ENCODE measurements at regions not wholly inside any gene's neighbourhood (a gene's known extent, or its start where the extent isn't known, plus 50 kb on each side); places are given as distances from the start of the nearest gene placed in this dataset.

- peak; percentile 30 for DNase-seq (ENCODE audit: low spot score)
- TF ChIP-seq, protein P1, sequence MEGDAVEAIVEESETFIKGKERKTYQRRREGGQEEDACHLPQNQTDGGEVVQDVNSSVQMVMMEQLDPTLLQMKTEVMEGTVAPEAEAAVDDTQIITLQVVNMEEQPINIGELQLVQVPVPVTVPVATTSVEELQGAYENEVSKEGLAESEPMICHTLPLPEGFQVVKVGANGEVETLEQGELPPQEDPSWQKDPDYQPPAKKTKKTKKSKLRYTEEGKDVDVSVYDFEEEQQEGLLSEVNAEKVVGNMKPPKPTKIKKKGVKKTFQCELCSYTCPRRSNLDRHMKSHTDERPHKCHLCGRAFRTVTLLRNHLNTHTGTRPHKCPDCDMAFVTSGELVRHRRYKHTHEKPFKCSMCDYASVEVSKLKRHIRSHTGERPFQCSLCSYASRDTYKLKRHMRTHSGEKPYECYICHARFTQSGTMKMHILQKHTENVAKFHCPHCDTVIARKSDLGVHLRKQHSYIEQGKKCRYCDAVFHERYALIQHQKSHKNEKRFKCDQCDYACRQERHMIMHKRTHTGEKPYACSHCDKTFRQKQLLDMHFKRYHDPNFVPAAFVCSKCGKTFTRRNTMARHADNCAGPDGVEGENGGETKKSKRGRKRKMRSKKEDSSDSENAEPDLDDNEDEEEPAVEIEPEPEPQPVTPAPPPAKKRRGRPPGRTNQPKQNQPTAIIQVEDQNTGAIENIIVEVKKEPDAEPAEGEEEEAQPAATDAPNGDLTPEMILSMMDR (IDR thresholded peaks at IDR 0.05; ENCODE audit: extremely low read depth, missing control alignments): no peak
These were observed 247.4 kb upstream of the TPM1 start for GRCh38 chr15:62795171-62795570.

DNA sequence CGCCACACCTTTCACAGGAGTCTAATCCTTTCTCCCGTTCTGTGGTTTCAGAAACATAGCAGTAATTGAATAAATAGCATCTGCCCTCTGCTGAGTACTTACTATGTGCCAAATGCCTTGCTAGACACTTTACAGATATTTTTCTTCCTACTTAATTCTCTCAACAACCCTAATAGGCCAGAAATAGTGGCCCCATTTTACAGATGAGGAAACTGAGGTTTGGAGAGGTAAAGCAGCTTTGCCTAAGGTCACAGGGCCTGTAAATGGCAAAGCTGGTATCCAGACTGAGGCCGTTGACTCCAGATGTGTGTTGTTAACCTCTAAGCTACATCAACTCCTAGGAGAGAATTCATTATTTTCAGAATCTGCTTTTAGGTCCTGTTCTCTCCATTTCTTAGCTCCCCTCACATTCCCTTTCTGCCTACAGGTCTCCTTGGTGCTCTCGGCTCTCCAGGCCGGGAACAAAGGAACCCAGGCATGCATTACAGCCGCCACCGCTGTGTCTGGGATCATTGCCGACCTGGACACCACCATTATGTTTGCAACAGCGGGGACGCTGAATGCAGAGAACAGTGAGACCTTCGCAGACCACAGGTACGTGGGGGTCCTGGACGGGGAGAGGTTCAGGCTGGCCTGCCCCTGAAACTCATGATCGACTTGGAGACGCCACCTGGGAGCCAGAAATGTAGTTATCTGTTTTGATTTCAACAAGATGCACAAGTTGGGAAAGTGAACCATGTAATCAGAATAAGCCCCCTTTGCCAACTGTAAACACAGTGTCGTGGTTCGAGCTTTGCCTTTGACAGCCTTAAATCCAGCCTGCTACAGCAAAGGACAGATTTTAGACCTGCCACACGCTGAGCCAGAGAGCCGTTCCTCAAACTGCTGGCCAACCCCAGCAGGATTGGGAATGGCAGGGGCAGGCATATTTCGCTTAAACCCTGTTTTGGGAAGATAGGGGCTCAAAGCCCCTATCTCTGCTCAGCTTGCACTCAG is 246.5 kb upstream of the TPM1 start:
- DNase-seq (ENCODE audit: low spot score): no peak
- TF ChIP-seq, protein P1 (IDR thresholded peaks at IDR 0.05; ENCODE audit: extremely low read depth, missing control alignments): no peak

- no peak for DNase-seq (ENCODE audit: low spot score)
These were observed 245.4 kb upstream of the TPM1 start for GRCh38 chr15:62797171-62797570.

DNA sequence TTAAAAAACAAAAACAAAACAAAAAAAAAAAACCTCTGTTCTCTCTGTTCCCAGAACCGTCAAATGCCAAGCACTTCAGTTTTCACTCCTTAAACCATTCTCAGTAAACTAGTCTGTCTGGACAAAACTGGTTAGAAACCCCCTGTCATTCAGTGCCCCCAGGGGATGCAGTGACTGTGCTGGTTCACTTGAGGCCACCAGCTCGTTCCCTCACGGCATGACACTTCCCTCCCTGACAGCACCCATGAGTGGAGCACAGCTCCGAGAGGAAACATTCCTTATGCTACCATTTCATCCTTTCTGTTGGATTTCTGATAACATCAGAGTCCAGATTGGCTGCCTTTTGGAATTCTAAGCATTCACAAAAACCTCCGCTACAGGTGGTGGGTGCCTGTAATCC is 244.0 kb upstream of the TPM1 start:
- DNase-seq (ENCODE audit: low spot score): no peak
- TF ChIP-seq, protein P1 (IDR thresholded peaks at IDR 0.05; ENCODE audit: extremely low read depth, missing control alignments): no peak

More at GRCh38 chr15:62797171-62797570, 245.4 kb upstream of the TPM1 start:
- TF ChIP-seq, protein P1 (IDR thresholded peaks at IDR 0.05; ENCODE audit: extremely low read depth, missing control alignments): no peak

DNA sequence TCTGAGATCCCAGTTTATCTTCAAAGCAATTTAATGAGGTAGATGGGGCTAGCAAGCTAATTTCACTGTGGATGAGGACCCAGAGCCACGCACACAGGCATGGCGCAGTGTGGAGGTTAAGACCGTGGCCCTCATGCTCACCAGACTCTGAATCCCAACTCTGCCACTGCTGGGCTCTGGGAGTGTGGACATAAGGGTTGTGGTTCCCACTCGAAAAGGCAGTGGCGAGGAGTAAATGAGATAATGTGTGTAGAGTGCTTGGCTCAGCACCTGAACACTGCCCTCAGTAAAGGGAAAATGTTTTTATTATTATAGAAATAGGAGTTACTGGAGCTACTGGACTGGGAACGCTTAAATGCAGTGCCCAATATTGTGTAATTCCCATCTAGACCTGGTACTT is 243.5 kb upstream of the TPM1 start:
- DNase-seq (ENCODE audit: low spot score): no peak
- TF ChIP-seq, protein P1 (IDR thresholded peaks at IDR 0.05; ENCODE audit: extremely low read depth, missing control alignments): no peak

DNA sequence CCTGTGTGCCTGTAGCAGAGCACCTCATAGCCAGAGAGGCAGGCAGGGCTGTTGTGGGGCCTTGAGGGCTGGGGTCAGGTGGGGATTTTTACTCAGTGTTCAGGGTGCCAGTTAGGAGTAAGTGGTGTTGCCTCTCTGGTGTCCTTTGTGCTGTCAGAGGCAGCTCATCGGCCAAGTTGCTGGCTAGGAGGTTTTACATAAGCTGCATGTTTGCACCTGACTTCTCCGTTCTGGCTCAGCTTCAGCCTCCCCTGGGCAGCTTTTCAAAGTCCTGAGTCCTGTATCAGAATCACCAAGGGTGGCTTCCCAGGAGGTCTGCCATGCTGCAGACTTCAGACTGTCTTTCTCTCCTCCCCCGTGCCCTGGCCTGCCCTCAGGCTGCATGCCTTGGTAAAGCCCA is 242.6 kb upstream of the TPM1 start:
- TF ChIP-seq, protein P1 (IDR thresholded peaks at IDR 0.05; ENCODE audit: extremely low read depth, missing control alignments): no peak
- DNase-seq (ENCODE audit: low spot score): no peak

DNA sequence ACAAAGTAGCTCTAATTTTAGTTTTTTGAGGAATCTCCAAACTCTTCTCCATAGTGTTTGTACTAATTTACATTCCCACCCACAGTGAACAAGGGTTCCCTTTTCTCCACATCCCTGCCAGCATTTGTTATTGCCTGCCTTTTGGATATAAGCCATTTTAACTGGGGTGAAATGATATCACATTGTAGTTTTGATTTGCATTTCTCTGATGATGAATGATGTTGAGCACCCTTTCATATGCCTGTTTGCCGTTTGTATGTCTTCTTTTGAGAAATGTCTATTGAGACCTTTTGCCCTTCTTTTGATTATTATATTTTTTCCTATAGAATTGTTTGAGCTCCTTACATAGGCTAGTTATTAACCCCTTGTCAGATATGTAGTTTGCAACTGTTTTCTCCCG is 239.9 kb upstream of the TPM1 start:
- no peak for DNase-seq (ENCODE audit: low spot score)
- TF ChIP-seq, protein P1 (IDR thresholded peaks at IDR 0.05; ENCODE audit: extremely low read depth, missing control alignments): no peak
